ENCODE measurements at regions not wholly inside any gene's neighbourhood (a gene's known extent, or its start where the extent isn't known, plus 50 kb on each side); places are given as distances from the start of the nearest gene placed in this dataset.
"Not testable (repeated sequence)": the region's sequence is repeated elsewhere in the genome, so short reads cannot be mapped to it uniquely, and the experiment has no call there.

GRCh38 chr6:27825848-27826611, 86.2 kb downstream of the OR2B2 start:
- not testable (repeated sequence) for DNase-seq

- no peak for DNase-seq
Observed at GRCh38 chr6:27825025-27825793, 87.0 kb downstream of the OR2B2 start.

- DNase-seq, result peak; percentile 71
Observed at GRCh38 chr6:27824211-27825024, 87.8 kb downstream of the OR2B2 start.

GRCh38 chr6:27823714-27824210, 88.4 kb downstream of the OR2B2 start:
- peak; percentile 85 for DNase-seq

GRCh38 chr6:27816906-27817305, 95.3 kb downstream of the OR2B2 start:
- DNase-seq, result no peak

GRCh38 chr6:27814665-27815424, 97.4 kb downstream of the OR2B2 start:
- peak; percentile 96 for DNase-seq

- DNase-seq, result not testable (repeated sequence)
Observed at GRCh38 chr6:27814415-27814664, 97.9 kb downstream of the OR2B2 start.

GRCh38 chr6:27812805-27813492, 99.2 kb downstream of the OR2B2 start:
- no peak for DNase-seq

- DNase-seq, result no peak
Observed at GRCh38 chr6:27812078-27812804, 100.0 kb downstream of the OR2B2 start.

GRCh38 chr6:27811451-27811772, 100.8 kb downstream of the OR2B2 start:
- DNase-seq, result no peak

GRCh38 chr6:27810768-27811450, 101.3 kb downstream of the OR2B2 start:
- DNase-seq, result peak; percentile 31

GRCh38 chr6:27809939-27810767, 102.0 kb downstream of the OR2B2 start:
- DNase-seq, result peak; percentile 95

- DNase-seq, result no peak
Observed at GRCh38 chr6:27809067-27809938, 102.9 kb downstream of the OR2B2 start.

- peak; percentile 41 for DNase-seq
Observed at GRCh38 chr6:27808242-27809066, 103.7 kb downstream of the OR2B2 start.

- DNase-seq, result peak; percentile 95
Observed at GRCh38 chr6:27807441-27808241, 104.6 kb downstream of the OR2B2 start.

- peak; percentile 31 for DNase-seq
Observed at GRCh38 chr6:27806981-27807440, 105.2 kb downstream of the OR2B2 start.

GRCh38 chr6:27805347-27805746, 106.8 kb downstream of the OR2B2 start:
- DNase-seq, result no peak

Measured in CD4-positive, alpha-beta T cell treated with Interleukin-10 for 1 hour (primary cell).